ENCODE measurements at regions not wholly inside any gene's neighbourhood (a gene's known extent, or its start where the extent isn't known, plus 50 kb on each side); places are given as distances from the start of the nearest gene placed in this dataset.
A peak's percentile ranks its signal among the peaks of the same experiment; 100 is the strongest.

- peaks cover 28% of the 10 kb centered on the region for H3K4me1 Mint-ChIP-seq
- H3K27me3 Mint-ChIP-seq (ENCODE audit: insufficient read depth, low read depth) = no peaks in the 10 kb centered on the region
- H3K4me2 ChIP-seq = no peak overlapping the region
- H3K9ac ChIP-seq = no peak overlapping the region
- peak overlapping the region; percentile 8 for H3K27ac Mint-ChIP-seq
- H3K4me1 ChIP-seq = peaks cover 12% of the 10 kb centered on the region
- H3K27ac ChIP-seq = no peak overlapping the region
- H3K4me3 ChIP-seq = no peak overlapping the region
- H3K4me3 Mint-ChIP-seq = no peak overlapping the region
- no peak for DNase-seq (ENCODE audit: low spot score)
- H4K20me1 ChIP-seq (ENCODE audit: low read depth) = no peaks in the 10 kb centered on the region
- H3K36me3 ChIP-seq = no peaks in the 10 kb centered on the region
- no peaks in the 10 kb centered on the region for H3K36me3 Mint-ChIP-seq
- no peaks in the 10 kb centered on the region for H3K79me2 ChIP-seq (ENCODE audit: low read depth)
- TF ChIP-seq EZH2phosphoT487 (IDR thresholded peaks at IDR 0.05) (no peak), EZH2 (IDR thresholded peaks at IDR 0.05) (no peak), CTCF (IDR thresholded peaks at IDR 0.05) (no peak)
- H3F3A ChIP-seq (ENCODE audit: low read depth) = no peaks in the 10 kb centered on the region
- H2AFZ ChIP-seq (replicated peaks) = no peak overlapping the region
- H3K27me3 ChIP-seq = no peaks in the 10 kb centered on the region
- no peaks in the 10 kb centered on the region for H3K9me3 ChIP-seq (ENCODE audit: low read depth)
- H3K9me3 Mint-ChIP-seq = no peaks in the 10 kb centered on the region
These were observed 375.7 kb downstream of the SHANK2 start for GRCh38 chr11:70876685-70877084.

- Histone ChIP-seq H4K20me1 (ENCODE audit: low read depth) (no peaks in the 10 kb centered on the region), H3K9me3 (ENCODE audit: low read depth) (no peaks in the 10 kb centered on the region), H3K9ac (no peak overlapping the region), H3K4me1 (peaks cover 12% of the 10 kb centered on the region), H3K4me3 (no peak overlapping the region), H3K79me2 (ENCODE audit: low read depth) (no peaks in the 10 kb centered on the region), H3K36me3 (no peaks in the 10 kb centered on the region), H3K27me3 (no peaks in the 10 kb centered on the region), H3K4me2 (no peak overlapping the region), H2AFZ (replicated peaks) (no peak overlapping the region), H3K27ac (no peak overlapping the region), H3F3A (ENCODE audit: low read depth) (no peaks in the 10 kb centered on the region)
- peak overlapping the region; percentile 54 for H3K27ac Mint-ChIP-seq
- no peaks in the 10 kb centered on the region for H3K36me3 Mint-ChIP-seq
- H3K27me3 Mint-ChIP-seq (ENCODE audit: insufficient read depth, low read depth) = no peaks in the 10 kb centered on the region
- TF ChIP-seq EZH2phosphoT487 (IDR thresholded peaks at IDR 0.05) (no peak), CTCF (IDR thresholded peaks at IDR 0.05) (no peak), EZH2 (IDR thresholded peaks at IDR 0.05) (no peak)
- no peak overlapping the region for H3K4me3 Mint-ChIP-seq
- no peaks in the 10 kb centered on the region for H3K9me3 Mint-ChIP-seq
- DNase-seq (ENCODE audit: low spot score) = no peak
- H3K4me1 Mint-ChIP-seq = peaks cover 25% of the 10 kb centered on the region
These were observed 375.2 kb downstream of the SHANK2 start for GRCh38 chr11:70877151-70877550.

GRCh38 chr11:70878366-70878765, 374.0 kb downstream of the SHANK2 start:
- Histone ChIP-seq H4K20me1 (ENCODE audit: low read depth) (no peaks in the 10 kb centered on the region), H3K4me2 (no peak overlapping the region), H3K9me3 (ENCODE audit: low read depth) (no peaks in the 10 kb centered on the region), H3K36me3 (no peaks in the 10 kb centered on the region), H3K27me3 (no peaks in the 10 kb centered on the region), H3K4me1 (peaks cover 3% of the 10 kb centered on the region), H3F3A (ENCODE audit: low read depth) (no peaks in the 10 kb centered on the region), H3K27ac (no peak overlapping the region), H3K79me2 (ENCODE audit: low read depth) (no peaks in the 10 kb centered on the region), H3K4me3 (no peak overlapping the region), H2AFZ (replicated peaks) (no peak overlapping the region), H3K9ac (no peak overlapping the region)
- Mint-ChIP-seq H3K9me3 (no peaks in the 10 kb centered on the region), H3K4me1 (peaks cover 22% of the 10 kb centered on the region), H3K4me3 (no peak overlapping the region), H3K27ac (no peak overlapping the region), H3K36me3 (no peaks in the 10 kb centered on the region), H3K27me3 (ENCODE audit: insufficient read depth, low read depth) (no peaks in the 10 kb centered on the region)
- no peak for TF ChIP-seq CTCF (IDR thresholded peaks at IDR 0.05)
- no peak for TF ChIP-seq EZH2phosphoT487 (IDR thresholded peaks at IDR 0.05)
- TF ChIP-seq EZH2 (IDR thresholded peaks at IDR 0.05) = no peak
- DNase-seq (ENCODE audit: low spot score) = no peak

Data from neural progenitor cell (in vitro differentiated cells).